GM21528 (cell line): ENCODE measurements at regions not wholly inside any gene's neighbourhood (a gene's known extent, or its start where the extent isn't known, plus 50 kb on each side); places are given as distances from the start of the nearest gene placed in this dataset.
"Not testable (repeated sequence)": the region's sequence is repeated elsewhere in the genome, so short reads cannot be mapped to it uniquely, and the experiment has no call there.

ENCODE experiments used
- ATAC-seq: cut with Tn5 transposase; IDR thresholded peaks from one replicate; pipeline ENCODE4 v1.9.1; 2021; ENCODE audit warnings: mild to moderate bottlenecking, moderate library complexity; ENCODE audit not compliant: unreplicated experiment, low FRiP score

- ATAC-seq = no peak
These were observed 136.1 kb upstream of the MYO3A start for GRCh38 chr10:25797888-25798429.

GRCh38 chr10:25804505-25804904 lies 129.5 kb upstream of the MYO3A start:
- no peak for ATAC-seq

GRCh38 chr10:25805986-25806385 lies 128.0 kb upstream of the MYO3A start:
- no peak for ATAC-seq

DNA sequence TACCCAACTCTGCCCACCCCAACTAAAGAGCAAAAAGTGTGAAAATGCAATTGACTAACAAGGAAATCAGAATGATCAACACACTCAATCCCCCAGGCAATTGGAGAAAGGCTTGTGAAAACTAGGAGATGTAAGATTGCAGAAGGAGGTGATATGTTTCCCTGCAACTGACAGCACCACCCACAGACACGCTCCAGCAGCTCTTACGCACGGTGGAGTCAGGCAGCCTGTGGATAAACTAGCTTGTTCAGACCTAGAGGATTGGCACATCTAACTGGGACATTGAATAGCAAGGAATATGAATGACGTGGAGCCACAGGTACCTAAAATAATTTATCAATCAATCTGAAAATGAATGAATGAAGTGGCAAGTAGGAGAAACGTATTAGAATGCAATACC lies 125.7 kb upstream of the MYO3A start:
- no peak for ATAC-seq

DNA sequence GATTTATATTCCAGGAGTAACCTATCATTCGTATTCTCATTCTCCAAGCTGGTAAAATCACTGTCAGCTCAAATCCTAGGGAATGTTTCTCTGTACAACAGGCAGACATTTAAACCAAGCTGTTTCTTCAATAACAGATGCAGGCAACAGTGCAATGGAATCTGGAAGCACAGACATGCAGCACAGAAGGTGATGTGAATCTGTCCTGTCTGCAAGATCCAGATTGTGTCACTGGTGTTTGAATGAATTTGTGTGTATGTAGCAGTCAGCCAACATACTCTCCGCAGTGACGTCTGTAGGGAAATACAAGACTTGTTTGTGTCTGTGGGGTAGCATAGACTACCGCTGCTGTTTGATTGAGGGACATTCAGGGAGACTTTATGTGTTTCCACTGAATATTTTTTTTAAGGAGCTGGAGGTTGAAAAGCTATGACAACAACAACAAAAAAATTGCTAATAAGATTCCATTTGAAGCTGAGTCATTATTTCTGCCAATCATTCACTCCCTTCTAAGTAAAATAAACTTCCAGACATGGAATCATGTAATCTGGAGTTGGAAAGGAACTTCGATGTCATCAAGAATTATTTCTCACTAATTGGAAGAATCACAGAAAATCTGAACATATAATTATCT lies 122.9 kb upstream of the MYO3A start:
- ATAC-seq = no peak

DNA sequence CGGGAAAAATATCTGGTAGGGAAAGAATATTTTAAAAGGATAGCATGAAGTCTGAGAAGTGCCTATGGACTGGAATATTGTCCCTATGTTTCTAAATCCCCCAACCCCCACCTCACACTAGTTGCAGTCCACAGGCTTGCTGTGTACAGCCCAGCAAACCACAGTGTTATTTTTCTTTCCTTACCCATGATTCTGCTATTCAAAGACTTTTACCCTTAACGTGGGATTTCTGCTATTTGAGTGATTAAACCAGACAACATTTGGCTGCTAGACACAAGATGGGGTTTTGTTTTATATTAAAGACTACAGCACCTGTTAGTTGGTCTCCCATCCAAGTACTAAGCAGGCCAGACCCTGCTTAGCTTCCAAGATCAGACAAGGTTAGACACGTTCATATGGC lies 120.5 kb upstream of the MYO3A start:
- no peak for ATAC-seq

- ATAC-seq = no peak
These were observed 118.8 kb upstream of the MYO3A start for GRCh38 chr10:25815236-25815635.

- no peak for ATAC-seq
These were observed 117.8 kb upstream of the MYO3A start for GRCh38 chr10:25815999-25816768.

GRCh38 chr10:25817200-25817599 lies 116.8 kb upstream of the MYO3A start:
- no peak for ATAC-seq

- no peak for ATAC-seq
These were observed 115.3 kb upstream of the MYO3A start for GRCh38 chr10:25818751-25819150.

- no peak for ATAC-seq
These were observed 113.6 kb upstream of the MYO3A start for GRCh38 chr10:25820472-25820871.

DNA sequence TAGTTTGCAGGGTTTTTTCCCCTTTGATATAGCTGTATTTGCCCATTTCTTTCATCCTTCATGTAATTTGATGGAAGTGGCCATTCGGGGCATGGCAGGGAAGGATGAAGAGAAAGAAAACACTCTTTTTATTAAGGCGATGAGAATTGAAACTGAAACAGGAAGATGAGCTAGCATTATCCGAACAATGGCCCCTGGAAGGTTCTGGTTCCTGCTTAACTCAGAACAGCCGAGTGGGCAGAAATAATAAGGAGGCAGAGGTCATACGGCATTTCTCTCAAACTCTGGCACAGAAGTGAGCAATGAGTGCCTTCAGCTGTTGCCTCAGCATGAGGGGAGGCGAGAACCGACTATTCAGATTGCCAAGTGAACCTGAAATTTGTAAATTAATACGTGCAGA lies 113.2 kb upstream of the MYO3A start:
- no peak for ATAC-seq

GRCh38 chr10:25824050-25824449 lies 110.0 kb upstream of the MYO3A start:
- ATAC-seq = no peak

DNA sequence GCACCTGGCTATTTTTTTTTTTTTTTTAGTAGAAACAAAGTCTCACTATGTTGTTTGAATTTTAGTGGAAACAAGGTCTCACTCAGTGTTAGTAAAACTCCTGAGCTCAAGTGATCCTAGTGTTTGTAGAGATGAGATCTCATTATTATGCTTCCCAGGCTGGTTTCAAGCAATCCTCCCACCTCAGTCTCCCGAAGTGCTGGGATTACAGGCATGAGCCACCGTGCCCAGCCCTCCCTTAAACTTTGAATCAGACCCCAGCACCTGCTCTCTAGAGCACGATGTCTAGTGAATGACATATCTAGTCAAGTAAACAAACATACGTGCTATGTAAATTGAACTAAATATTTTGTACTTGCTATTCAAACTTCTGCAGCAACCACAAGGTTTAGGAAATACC lies 105.6 kb upstream of the MYO3A start:
- no peak for ATAC-seq

DNA sequence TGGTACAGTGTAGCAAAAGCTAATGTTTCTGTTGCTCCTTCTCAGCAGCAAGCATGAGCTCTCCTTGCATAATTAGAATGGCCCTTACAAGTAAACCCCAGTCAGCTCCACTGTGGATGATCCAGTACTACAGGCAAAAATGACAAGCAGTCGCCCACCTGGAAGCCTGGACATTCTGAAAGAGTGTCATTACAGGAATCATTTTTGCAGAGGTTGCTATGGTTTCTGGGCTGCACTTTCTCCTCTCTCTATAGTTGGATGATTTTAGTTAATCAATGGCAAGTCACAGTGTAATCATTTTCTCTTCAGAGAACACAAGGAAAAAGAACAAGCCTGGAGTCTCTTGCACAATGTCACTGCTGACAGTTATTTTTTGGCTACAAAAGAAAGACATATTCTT lies 102.9 kb upstream of the MYO3A start:
- no peak for ATAC-seq

GRCh38 chr10:25839683-25840082 lies 94.3 kb upstream of the MYO3A start:
- no peak for ATAC-seq

DNA sequence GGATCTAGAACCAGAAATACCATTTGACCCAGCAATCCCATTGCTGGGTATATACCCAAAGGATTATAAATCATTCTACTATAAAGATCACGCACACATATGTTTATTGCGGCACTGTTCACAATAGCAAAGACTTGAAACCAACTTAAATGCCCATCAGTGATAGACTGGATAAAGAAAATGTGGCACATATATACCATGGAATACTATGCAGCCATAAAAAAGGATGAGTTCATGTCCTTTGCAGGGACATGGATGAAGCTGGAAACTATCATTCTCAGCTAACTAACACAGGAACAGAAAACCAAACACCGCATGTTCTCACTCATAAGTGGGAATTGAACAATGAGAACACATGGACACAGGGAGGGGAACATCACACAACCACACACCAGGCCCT lies 93.2 kb upstream of the MYO3A start:
- ATAC-seq = not testable (repeated sequence)

DNA sequence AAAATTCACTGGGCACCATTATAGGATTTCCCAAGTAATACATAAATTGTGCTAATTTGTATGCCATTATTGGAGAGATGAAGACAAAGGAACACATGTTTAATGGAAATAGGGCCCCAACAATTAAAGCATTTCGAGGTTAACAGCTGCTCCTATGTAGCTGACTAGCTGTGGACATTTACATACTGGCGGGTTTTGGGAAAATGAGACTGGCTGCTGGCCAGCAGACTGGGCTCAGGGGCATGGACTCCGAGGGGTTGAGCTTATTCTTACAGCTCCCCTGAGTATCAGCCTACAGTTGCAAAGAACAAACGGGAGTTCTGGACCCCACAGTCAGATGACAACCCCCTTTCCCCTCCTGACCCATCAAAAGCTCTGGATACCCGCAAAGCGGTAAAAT lies 91.9 kb upstream of the MYO3A start:
- no peak for ATAC-seq

DNA sequence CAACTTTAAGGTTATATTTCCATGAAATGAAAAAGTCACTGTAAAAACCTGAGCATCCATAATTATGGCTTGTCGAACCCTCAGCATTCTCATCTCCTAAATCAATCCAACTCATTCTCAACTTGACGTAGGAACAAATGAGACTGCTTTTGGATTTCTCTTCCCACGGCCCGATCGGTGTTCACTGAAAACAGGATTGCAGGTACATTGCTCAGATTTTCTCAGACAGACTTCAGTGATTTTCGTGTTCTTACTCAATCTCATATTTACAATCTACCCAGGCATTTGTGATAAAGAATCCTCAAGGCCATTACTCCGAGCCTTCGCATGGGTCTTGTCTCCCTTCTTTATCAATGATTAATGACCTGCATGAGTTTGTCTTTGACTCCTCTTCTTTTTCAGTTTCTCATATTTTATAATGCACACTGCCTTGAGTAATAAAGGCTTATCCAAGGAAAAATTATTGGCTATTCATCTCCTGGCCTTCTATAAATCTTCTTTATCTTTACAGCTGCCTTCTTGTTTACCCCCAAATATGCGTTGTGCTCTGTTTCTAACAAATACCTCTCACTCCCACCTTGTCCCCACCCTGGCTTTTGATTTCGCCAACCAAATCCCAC lies 90.4 kb upstream of the MYO3A start:
- no peak for ATAC-seq

DNA sequence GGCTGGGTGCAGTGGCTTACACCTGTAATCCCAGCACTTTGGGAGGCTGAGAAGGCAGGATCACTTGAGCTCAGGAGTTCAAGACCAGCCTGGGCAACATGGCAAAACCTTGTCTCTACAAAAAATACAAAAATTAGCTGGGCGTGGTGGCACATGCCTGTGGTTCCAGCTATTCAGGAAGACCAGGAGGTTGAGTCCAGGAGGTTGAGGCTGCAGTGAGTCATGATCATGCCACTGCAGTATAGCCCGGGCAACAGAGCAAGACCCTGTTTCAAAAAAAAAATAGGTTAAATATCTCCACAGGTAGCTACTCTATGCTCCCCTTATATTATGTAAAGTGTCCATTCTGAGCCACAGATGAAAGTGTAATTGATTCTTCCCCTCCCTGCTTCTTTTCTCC lies 89.3 kb upstream of the MYO3A start:
- ATAC-seq = not testable (repeated sequence)

GRCh38 chr10:25849268-25849667 lies 84.8 kb upstream of the MYO3A start:
- no peak for ATAC-seq

DNA sequence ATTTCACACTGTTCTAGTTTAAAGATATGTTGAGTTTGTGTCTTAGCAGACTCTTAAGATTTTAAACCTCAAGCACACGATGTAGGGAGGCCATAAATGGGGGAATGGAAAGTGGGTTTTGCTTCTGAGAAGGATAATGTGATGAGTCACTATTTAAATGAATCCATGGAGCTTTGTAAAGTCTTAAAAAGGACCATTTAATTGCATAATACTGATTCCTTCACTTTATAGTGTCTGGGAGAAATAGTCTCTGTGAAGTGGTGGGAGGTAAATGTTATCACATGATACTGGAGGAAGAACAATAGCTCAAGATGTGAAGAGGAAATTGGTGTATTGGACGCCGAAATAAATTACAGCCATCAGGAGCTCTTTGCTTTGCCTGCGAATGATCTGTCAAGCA lies 84.0 kb upstream of the MYO3A start:
- ATAC-seq = no peak
